IMR-90 (cell line): ENCODE measurements at regions not wholly inside any gene's neighbourhood (a gene's known extent, or its start where the extent isn't known, plus 50 kb on each side); places are given as distances from the start of the nearest gene placed in this dataset.

Experiments used
- ATAC-seq: fragments of 200-7000 bp; cut with Tn5 transposase; 2 replicates; pipeline ENCODE4 v1.9.1; 2020; ENCODE audit warnings: low read depth, mild to moderate bottlenecking, moderate library complexity
- BruUV-seq: library from RNA; stranded (reverse); fragments of 400-500 nt; replicated peaks from 2 replicates; lab custom pipeline; 2021; lab: Mats Ljungman, UMichigan
- CTCF ChIA-PET: fragments of 300-600 bp; formaldehyde crosslinking; extraction: SDS; loops from one replicate; lab custom pipeline; 2021; ENCODE audit warnings: antibody characterized with exemption; lab: Yijun Ruan, JAX
- POLR2A ChIA-PET: fragments of 300-600 bp; sonication (Branson Sonifier 250); formaldehyde crosslinking; loops from one replicate; lab custom pipeline; 2022; ENCODE audit warnings: antibody characterized with exemption; ENCODE audit not compliant: unreplicated experiment; lab: Charles Lee
- DNase-seq: peaks from one replicate; pipeline ENCODE4 v3.0.0; 2013
- H2AFZ ChIP-seq: replicated peaks from 2 replicates; pipeline ENCODE3; 2013; ENCODE audit warnings: low read length, mild to moderate bottlenecking; ENCODE audit not compliant: poor library complexity
- H2AK5ac ChIP-seq: 2 replicates; pipeline ENCODE4 v1.6.1; 2013; ENCODE audit warnings: low read depth, low read length, inconsistent platforms
- H2AK9ac ChIP-seq: replicated peaks from 2 replicates; pipeline ENCODE3; 2013; ENCODE audit warnings: mild to moderate bottlenecking, low read depth, low read length, moderate library complexity; ENCODE audit not compliant: poor library complexity
- H2BK120ac ChIP-seq: 2 replicates; pipeline ENCODE4 v1.6.1; 2013; ENCODE audit warnings: low read depth, low read length, inconsistent platforms
- H2BK15ac ChIP-seq: 3 replicates; pipeline ENCODE4 v1.6.1; 2013; ENCODE audit warnings: low read depth, low read length, inconsistent platforms
- H2BK20ac ChIP-seq: 2 replicates; pipeline ENCODE4 v1.6.1; 2013; ENCODE audit warnings: low read depth, mild to moderate bottlenecking, inconsistent platforms, low read length, moderate library complexity
- H2BK5ac ChIP-seq: 2 replicates; pipeline ENCODE4 v1.6.1; 2013; ENCODE audit warnings: mild to moderate bottlenecking, low read depth, low read length, inconsistent platforms; ENCODE audit not compliant: poor library complexity, severe bottlenecking
- H3K14ac ChIP-seq: replicated peaks from 2 replicates; pipeline ENCODE4 v1.6.1; 2013; ENCODE audit warnings: low read depth, low read length, inconsistent platforms
- H3K18ac ChIP-seq: 2 replicates; pipeline ENCODE4 v1.6.1; 2013; ENCODE audit warnings: low read depth, low read length, control low read depth
- H3K23ac ChIP-seq: 2 replicates; pipeline ENCODE4 v1.6.1; 2013; ENCODE audit warnings: low read depth, low read length, inconsistent platforms
- H3K27ac ChIP-seq: 2 replicates; pipeline ENCODE4 v1.5.1; 2013; ENCODE audit warnings: mild to moderate bottlenecking, control low read depth, low read length; ENCODE audit not compliant: insufficient read depth
- H3K27me3 ChIP-seq: 2 replicates; pipeline ENCODE4 v1.6.1; 2013; ENCODE audit warnings: low read length; ENCODE audit not compliant: control insufficient read depth, insufficient read depth
- H3K36me3 ChIP-seq: 2 replicates; pipeline ENCODE4 v1.6.1; 2013; ENCODE audit warnings: low read length, mixed read lengths; ENCODE audit not compliant: control insufficient read depth, insufficient read depth
- H3K4ac ChIP-seq: 2 replicates; pipeline ENCODE4 v1.6.1; 2013; ENCODE audit warnings: low read depth, low read length, inconsistent platforms
- H3K4me1 ChIP-seq: 2 replicates; pipeline ENCODE4 v1.6.1; 2013; ENCODE audit warnings: low read length, mixed read lengths; ENCODE audit not compliant: control insufficient read depth, insufficient read depth
- H3K4me2 ChIP-seq: 2 replicates; pipeline ENCODE4 v1.6.1; 2013; ENCODE audit warnings: low read depth, mild to moderate bottlenecking, control low read depth, low read length, moderate library complexity
- H3K4me3 ChIP-seq: 2 replicates; pipeline ENCODE4 v1.5.1; 2013; ENCODE audit warnings: low read depth, mild to moderate bottlenecking, control low read depth, low read length, moderate library complexity; ENCODE audit not compliant: insufficient read depth
- H3K56ac ChIP-seq: 2 replicates; pipeline ENCODE4 v1.6.1; 2013; ENCODE audit warnings: low read length, inconsistent platforms; ENCODE audit not compliant: insufficient read depth; ENCODE audit errors: extremely low read depth
- H3K79me1 ChIP-seq, 2 experiments: 2 replicates each; pipeline ENCODE4 v1.6.1; 2013; ENCODE audit warnings: low read length in 2 of 2, inconsistent platforms in 1 of 2, low read depth in 1 of 2
- H3K9ac ChIP-seq: 2 replicates; pipeline ENCODE4 v1.6.1; 2013; ENCODE audit warnings: low read depth, low read length, control low read depth
- H3K9me1 ChIP-seq: 2 replicates; pipeline ENCODE4 v1.6.1; 2013; ENCODE audit warnings: low read length, inconsistent platforms; ENCODE audit not compliant: insufficient read depth
- H3K9me3 ChIP-seq: 2 replicates; pipeline ENCODE4 v1.6.1; 2013; ENCODE audit warnings: low read length; ENCODE audit not compliant: control insufficient read depth, insufficient read depth
- H4K20me1 ChIP-seq: 2 replicates; pipeline ENCODE4 v1.6.1; 2013; ENCODE audit warnings: low read length, inconsistent platforms; ENCODE audit not compliant: insufficient read depth
- H4K5ac ChIP-seq: 2 replicates; pipeline ENCODE4 v1.6.1; 2013; ENCODE audit warnings: mild to moderate bottlenecking, low read depth, low read length, control low read depth
- H4K8ac ChIP-seq, 2 experiments: 2 replicates each; pipeline ENCODE4 v1.6.1; 2013; ENCODE audit warnings: low read depth in 2 of 2, low read length in 2 of 2, control low read depth in 1 of 2, inconsistent platforms in 1 of 2
- H4K91ac ChIP-seq: 2 replicates; pipeline ENCODE4 v1.6.1; 2013; ENCODE audit warnings: low read depth, low read length, inconsistent platforms; ENCODE audit not compliant: insufficient read depth
- ELK1 ChIP-seq: fragments of 150-350 bp; IDR thresholded peaks from 2 replicates; pipeline ENCODE4 v1.6.1; 2016; ENCODE audit warnings: low read depth, mild to moderate bottlenecking, low read length, moderate library complexity, borderline replicate concordance
- MAFK ChIP-seq: IDR thresholded peaks from 2 replicates; pipeline ENCODE4 v1.6.1; 2012; ENCODE audit warnings: low read depth, low read length, improper control_type of control experiment
- POLR2A ChIP-seq: IDR thresholded peaks from 2 replicates; pipeline ENCODE4 v1.6.1; 2012; ENCODE audit warnings: mild to moderate bottlenecking, low read depth, low read length
- SMC3 ChIP-seq: fragments of 150-350 bp; IDR thresholded peaks from 2 replicates; pipeline ENCODE4 v1.6.1; 2016; ENCODE audit warnings: low read depth, mild to moderate bottlenecking, antibody characterized with exemption, low read length, moderate library complexity
- WGBS, 2 experiments: methylation state at CpG; one replicate each; pipeline versions ENCODE4 v1.1.5 to v1.1.7; 2013; ENCODE audit warnings: missing lambda C conversion rate in 2 of 2; ENCODE audit not compliant: insufficient read length in 1 of 2; ENCODE audit errors: extremely low coverage in 2 of 2; 5-methylcytosine and 5-hydroxymethylcytosine counted together
- dilution Hi-C: fragments of 300-500 bp; cut with HindIII; formaldehyde crosslinking; loops from one replicate; pipeline ENCODE4 v1.14.3; 2018; ENCODE audit warnings: low sequenced_read_pairs; ENCODE audit not compliant: unreplicated experiment
- in situ Hi-C: fragments of 300-500 bp; cut with MboI; formaldehyde crosslinking; loops from 3 replicates; pipeline ENCODE4 v1.14.3; 2019; ENCODE audit warnings: low sequenced_read_pairs, inconsistent platforms, mixed read lengths
- intact Hi-C: fragments of 100-400 bp; cut with micrococcal nuclease; formaldehyde crosslinking; loops from 2 replicates; pipeline ENCODE4 v1.10.0; 2022
- TF ChIP-seq, protein P1 (sequence below): fragments of 150-350 bp; IDR thresholded peaks from 2 replicates; pipeline ENCODE4 v1.6.1; 2017; ENCODE audit warnings: mild to moderate bottlenecking, antibody characterized with exemption, low read length, low read depth

GRCh38 chr20:48352042-48352441, 475.8 kb downstream of the PREX1 start:
- Histone ChIP-seq H3K18ac (no peak overlapping the region), H3K56ac (no peak overlapping the region), H3K4me1 (no peaks in the 10 kb centered on the region), H3K27ac (no peak overlapping the region), H4K5ac (no peak overlapping the region), H2BK5ac (no peak overlapping the region), H3K9me3 (no peaks in the 10 kb centered on the region; the same call in none of the 2 replicates), H2BK120ac (no peak overlapping the region), H3K4me2 (no peak overlapping the region), H4K91ac (no peak overlapping the region), H3K9ac (no peak overlapping the region), H3K36me3 (no peaks in the 10 kb centered on the region), H2AK9ac (no peak overlapping the region), H3K14ac (no peak overlapping the region), H4K20me1 (no peaks in the 10 kb centered on the region), H3K79me1 (no peaks in the 10 kb centered on the region), H3K27me3 (peaks cover 1% of the 10 kb centered on the region), H3K23ac (no peak overlapping the region), H3K4me3 (no peak overlapping the region), H4K8ac (no peak overlapping the region), H2AK5ac (no peak overlapping the region), H3K4ac (no peak overlapping the region), H2BK20ac (no peak overlapping the region), H3K9me1 (no peaks in the 10 kb centered on the region), H2AFZ (no peak overlapping the region), H2BK15ac (no peak overlapping the region)
- intact Hi-C loops = no loop called here
- WGBS, 2 experiments = no CpG with 5 or more reads among the region's 2 CpGs
- TF ChIP-seq SMC3 = no peak
- TF ChIP-seq POLR2A = no peak
- TF ChIP-seq ELK1 = no peak
- TF ChIP-seq, protein P1, sequence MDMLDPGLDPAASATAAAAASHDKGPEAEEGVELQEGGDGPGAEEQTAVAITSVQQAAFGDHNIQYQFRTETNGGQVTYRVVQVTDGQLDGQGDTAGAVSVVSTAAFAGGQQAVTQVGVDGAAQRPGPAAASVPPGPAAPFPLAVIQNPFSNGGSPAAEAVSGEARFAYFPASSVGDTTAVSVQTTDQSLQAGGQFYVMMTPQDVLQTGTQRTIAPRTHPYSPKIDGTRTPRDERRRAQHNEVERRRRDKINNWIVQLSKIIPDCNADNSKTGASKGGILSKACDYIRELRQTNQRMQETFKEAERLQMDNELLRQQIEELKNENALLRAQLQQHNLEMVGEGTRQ = peak; percentile 43; the same call in 1 of the 2 replicates
- no peak for TF ChIP-seq MAFK
- in situ Hi-C loops = no loop called here
- dilution Hi-C loops = no loop called here
- DNase-seq = no peak
- ChIA-PET CTCF (no interaction called here), POLR2A (no interaction called here)
- no peak for ATAC-seq
- no TSS peak for BruUV-seq
